ENCODE measurements at regions not wholly inside any gene's neighbourhood (a gene's known extent, or its start where the extent isn't known, plus 50 kb on each side); places are given as distances from the start of the nearest gene placed in this dataset.

GRCh38 chr7:52911326-52911725 lies 124.1 kb upstream of the POM121L12 start:
- Histone ChIP-seq H3K36me3 (ENCODE audit: control insufficient read depth in 2 of 2, insufficient read depth in 2 of 2, low read length in 1 of 2) (no peaks in the 10 kb centered on the region), H3K27ac (ENCODE audit: low read depth in 1 of 2, low read length in 1 of 2) (no peak overlapping the region), H3K9me3 (ENCODE audit: control insufficient read depth in 2 of 2, insufficient read depth in 1 of 2, low read length in 1 of 2) (peaks cover 2 to 12% of the 10 kb centered on the region in 2 donors), H3K4me1 (ENCODE audit: control insufficient read depth in 2 of 2, insufficient read depth in 2 of 2, low read length in 2 of 2) (no peaks in the 10 kb centered on the region), H3K27me3 (ENCODE audit: control insufficient read depth in 2 of 2, insufficient read depth in 1 of 2, low read length in 1 of 2) (no peaks in the 10 kb centered on the region), H3K4me3 (ENCODE audit: low read length in 2 of 2) (no peak overlapping the region)
- 91% methylated on average over 7 of the region's 7 CpGs for WGBS
- DNase-seq (ENCODE audit: low read depth in 6 of 9, low spot score in 9 of 9) = no peak

DNA sequence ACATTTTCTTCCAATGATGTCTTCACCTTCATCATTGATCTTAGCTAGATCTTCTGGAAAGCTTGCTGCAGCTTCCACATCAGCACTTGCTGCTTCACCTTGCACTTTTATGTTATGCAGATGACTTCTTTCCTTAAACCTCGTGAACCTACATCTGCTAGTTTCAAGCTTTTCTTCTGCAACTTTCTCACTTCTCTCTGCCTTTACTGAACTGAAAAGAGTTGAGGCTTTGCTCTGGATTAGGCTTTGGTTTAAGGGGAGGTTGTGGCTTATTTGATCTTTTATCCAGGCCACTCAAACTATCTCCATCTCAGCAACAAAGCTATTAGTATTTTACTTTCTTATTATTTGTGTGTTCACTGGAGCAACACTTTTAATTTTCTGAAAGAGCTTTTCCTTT lies 125.5 kb upstream of the POM121L12 start:
- no peak for DNase-seq (ENCODE audit: low read depth in 6 of 9, low spot score in 9 of 9)
- Histone ChIP-seq H3K4me3 (ENCODE audit: low read length in 2 of 2) (no peak overlapping the region), H3K27ac (ENCODE audit: low read depth in 1 of 2, low read length in 1 of 2) (no peak overlapping the region), H3K9me3 (ENCODE audit: control insufficient read depth in 2 of 2, insufficient read depth in 1 of 2, low read length in 1 of 2) (peaks cover 2 to 12% of the 10 kb centered on the region in 2 donors), H3K36me3 (ENCODE audit: control insufficient read depth in 2 of 2, insufficient read depth in 2 of 2, low read length in 1 of 2) (no peaks in the 10 kb centered on the region), H3K4me1 (ENCODE audit: control insufficient read depth in 2 of 2, insufficient read depth in 2 of 2, low read length in 2 of 2) (no peaks in the 10 kb centered on the region), H3K27me3 (ENCODE audit: control insufficient read depth in 2 of 2, insufficient read depth in 1 of 2, low read length in 1 of 2) (no peaks in the 10 kb centered on the region)
- WGBS = 94% methylated on average over 1 of the region's 1 CpG

DNA sequence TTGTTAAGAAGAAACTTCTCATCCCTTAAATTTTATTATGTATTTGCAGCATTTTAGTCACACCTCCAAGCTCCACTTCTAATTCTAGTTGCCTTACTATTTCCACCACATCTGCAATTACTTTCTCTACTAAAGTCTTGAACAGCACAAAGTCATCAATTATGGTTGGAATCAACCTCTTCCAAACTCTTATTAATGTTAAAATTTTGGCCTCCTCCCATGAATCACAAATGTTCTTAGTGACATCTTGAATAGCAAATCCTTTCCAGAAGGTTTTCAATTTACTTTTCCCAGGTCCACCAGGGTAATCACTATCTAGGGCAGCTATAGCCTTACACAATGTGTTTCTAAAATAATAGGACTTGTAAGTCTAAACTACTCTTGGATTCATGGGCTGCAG lies 126.3 kb upstream of the POM121L12 start:
- Histone ChIP-seq H3K4me3 (ENCODE audit: low read length in 2 of 2) (no peak overlapping the region), H3K27ac (ENCODE audit: low read depth in 1 of 2, low read length in 1 of 2) (no peak overlapping the region), H3K27me3 (ENCODE audit: control insufficient read depth in 2 of 2, insufficient read depth in 1 of 2, low read length in 1 of 2) (no peaks in the 10 kb centered on the region), H3K36me3 (ENCODE audit: control insufficient read depth in 2 of 2, insufficient read depth in 2 of 2, low read length in 1 of 2) (no peaks in the 10 kb centered on the region), H3K4me1 (ENCODE audit: control insufficient read depth in 2 of 2, insufficient read depth in 2 of 2, low read length in 2 of 2) (no peaks in the 10 kb centered on the region), H3K9me3 (ENCODE audit: control insufficient read depth in 2 of 2, insufficient read depth in 1 of 2, low read length in 1 of 2) (peaks cover 2 to 12% of the 10 kb centered on the region in 2 donors)
- DNase-seq (ENCODE audit: low read depth in 6 of 9, low spot score in 9 of 9) = no peak

- no peaks in the 10 kb centered on the region for H3K27me3 ChIP-seq (ENCODE audit: control insufficient read depth in 2 of 2, insufficient read depth in 1 of 2, low read length in 1 of 2)
- peaks cover 0 to 3% of the 10 kb centered on the region in 2 donors for H3K9me3 ChIP-seq (ENCODE audit: control insufficient read depth in 2 of 2, insufficient read depth in 1 of 2, low read length in 1 of 2)
- no peak for DNase-seq (ENCODE audit: low read depth in 6 of 9, low spot score in 9 of 9)
- no peak overlapping the region for H3K4me3 ChIP-seq (ENCODE audit: low read length in 2 of 2)
- no peak overlapping the region for H3K27ac ChIP-seq (ENCODE audit: low read depth in 1 of 2, low read length in 1 of 2)
- 91% methylated on average over 5 of the region's 5 CpGs for WGBS
- H3K36me3 ChIP-seq (ENCODE audit: control insufficient read depth in 2 of 2, insufficient read depth in 2 of 2, low read length in 1 of 2) = no peaks in the 10 kb centered on the region
- no peaks in the 10 kb centered on the region for H3K4me1 ChIP-seq (ENCODE audit: control insufficient read depth in 2 of 2, insufficient read depth in 2 of 2, low read length in 2 of 2)
Measured at GRCh38 chr7:52897713-52898112, 137.7 kb upstream of the POM121L12 start.

DNA sequence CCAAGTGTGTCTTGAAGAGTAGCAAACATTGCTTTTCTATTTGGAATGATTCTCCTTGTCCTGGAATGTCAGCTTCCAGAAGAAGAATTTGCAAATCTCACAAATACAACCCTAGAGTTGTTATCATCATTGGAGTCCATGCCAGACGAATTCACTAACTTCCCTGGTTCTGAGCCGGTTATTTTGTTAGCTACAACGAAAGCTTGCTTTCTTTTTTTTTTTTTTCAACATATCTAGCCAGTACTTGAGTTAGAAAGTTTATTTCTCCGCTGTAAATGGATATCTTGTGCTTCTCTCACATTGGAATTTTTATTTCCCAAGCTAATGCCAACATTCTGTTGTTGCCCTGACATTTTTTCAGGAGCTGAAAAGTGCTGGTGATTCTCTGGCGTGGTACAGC lies 138.1 kb upstream of the POM121L12 start:
- no peak overlapping the region for H3K27ac ChIP-seq (ENCODE audit: low read depth in 1 of 2, low read length in 1 of 2)
- peaks cover 0 to 3% of the 10 kb centered on the region in 2 donors for H3K9me3 ChIP-seq (ENCODE audit: control insufficient read depth in 2 of 2, insufficient read depth in 1 of 2, low read length in 1 of 2)
- H3K4me1 ChIP-seq (ENCODE audit: control insufficient read depth in 2 of 2, insufficient read depth in 2 of 2, low read length in 2 of 2) = no peaks in the 10 kb centered on the region
- no peak for DNase-seq (ENCODE audit: low read depth in 6 of 9, low spot score in 9 of 9)
- WGBS = 65% methylated on average over 5 of the region's 5 CpGs
- H3K4me3 ChIP-seq (ENCODE audit: low read length in 2 of 2) = no peak overlapping the region
- H3K36me3 ChIP-seq (ENCODE audit: control insufficient read depth in 2 of 2, insufficient read depth in 2 of 2, low read length in 1 of 2) = no peaks in the 10 kb centered on the region
- H3K27me3 ChIP-seq (ENCODE audit: control insufficient read depth in 2 of 2, insufficient read depth in 1 of 2, low read length in 1 of 2) = no peaks in the 10 kb centered on the region

- Histone ChIP-seq H3K27ac (ENCODE audit: low read depth in 1 of 2, low read length in 1 of 2) (no peak overlapping the region), H3K4me1 (ENCODE audit: control insufficient read depth in 2 of 2, insufficient read depth in 2 of 2, low read length in 2 of 2) (no peaks in the 10 kb centered on the region), H3K4me3 (ENCODE audit: low read length in 2 of 2) (no peak overlapping the region), H3K27me3 (ENCODE audit: control insufficient read depth in 2 of 2, insufficient read depth in 1 of 2, low read length in 1 of 2) (no peaks in the 10 kb centered on the region), H3K36me3 (ENCODE audit: control insufficient read depth in 2 of 2, insufficient read depth in 2 of 2, low read length in 1 of 2) (no peaks in the 10 kb centered on the region), H3K9me3 (ENCODE audit: control insufficient read depth in 2 of 2, insufficient read depth in 1 of 2, low read length in 1 of 2) (peaks cover 0 to 3% of the 10 kb centered on the region in 2 donors)
- WGBS = 81% methylated on average over 2 of the region's 2 CpGs
- no peak for DNase-seq (ENCODE audit: low read depth in 6 of 9, low spot score in 9 of 9)
Measured at GRCh38 chr7:52877240-52877639, 158.2 kb upstream of the POM121L12 start.

DNA sequence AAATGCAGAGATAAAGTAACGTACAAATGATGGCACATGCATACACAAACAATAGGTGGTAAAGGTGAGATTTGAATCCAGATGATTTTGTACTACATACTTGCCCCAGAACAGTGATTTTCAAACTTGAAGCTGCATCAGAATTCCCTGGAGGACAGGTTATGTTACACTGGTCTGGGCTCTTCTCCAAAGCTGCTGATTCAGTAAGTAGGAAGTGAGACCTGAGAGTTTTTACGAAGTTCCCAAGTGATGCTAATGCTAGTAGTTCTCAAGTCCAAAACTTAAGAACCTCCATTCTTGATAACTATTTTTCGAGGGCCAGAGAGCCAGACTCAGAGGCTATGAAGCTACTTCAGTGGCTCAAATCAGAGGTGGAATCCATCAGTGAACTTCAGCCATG lies 159.0 kb upstream of the POM121L12 start:
- no peak for DNase-seq (ENCODE audit: low read depth in 6 of 9, low spot score in 9 of 9)
- WGBS = 87% methylated on average over 3 of the region's 3 CpGs
- Histone ChIP-seq H3K9me3 (ENCODE audit: control insufficient read depth in 2 of 2, insufficient read depth in 1 of 2, low read length in 1 of 2) (peaks cover 0 to 3% of the 10 kb centered on the region in 2 donors), H3K4me3 (ENCODE audit: low read length in 2 of 2) (no peak overlapping the region), H3K4me1 (ENCODE audit: control insufficient read depth in 2 of 2, insufficient read depth in 2 of 2, low read length in 2 of 2) (no peaks in the 10 kb centered on the region), H3K27ac (ENCODE audit: low read depth in 1 of 2, low read length in 1 of 2) (no peak overlapping the region), H3K36me3 (ENCODE audit: control insufficient read depth in 2 of 2, insufficient read depth in 2 of 2, low read length in 1 of 2) (no peaks in the 10 kb centered on the region), H3K27me3 (ENCODE audit: control insufficient read depth in 2 of 2, insufficient read depth in 1 of 2, low read length in 1 of 2) (no peaks in the 10 kb centered on the region)

- no peak overlapping the region for H3K4me3 ChIP-seq (ENCODE audit: low read length in 2 of 2)
- no peaks in the 10 kb centered on the region for H3K27me3 ChIP-seq (ENCODE audit: control insufficient read depth in 2 of 2, insufficient read depth in 1 of 2, low read length in 1 of 2)
- H3K4me1 ChIP-seq (ENCODE audit: control insufficient read depth in 2 of 2, insufficient read depth in 2 of 2, low read length in 2 of 2) = no peaks in the 10 kb centered on the region
- H3K27ac ChIP-seq (ENCODE audit: low read depth in 1 of 2, low read length in 1 of 2) = no peak overlapping the region
- peaks cover 3 to 11% of the 10 kb centered on the region in 2 donors for H3K9me3 ChIP-seq (ENCODE audit: control insufficient read depth in 2 of 2, insufficient read depth in 1 of 2, low read length in 1 of 2)
- 52% methylated on average over 2 of the region's 2 CpGs for WGBS
- no peak for DNase-seq (ENCODE audit: low read depth in 6 of 9, low spot score in 9 of 9)
- H3K36me3 ChIP-seq (ENCODE audit: control insufficient read depth in 2 of 2, insufficient read depth in 2 of 2, low read length in 1 of 2) = no peaks in the 10 kb centered on the region
Measured at GRCh38 chr7:52863652-52864051, 171.8 kb upstream of the POM121L12 start.

DNA sequence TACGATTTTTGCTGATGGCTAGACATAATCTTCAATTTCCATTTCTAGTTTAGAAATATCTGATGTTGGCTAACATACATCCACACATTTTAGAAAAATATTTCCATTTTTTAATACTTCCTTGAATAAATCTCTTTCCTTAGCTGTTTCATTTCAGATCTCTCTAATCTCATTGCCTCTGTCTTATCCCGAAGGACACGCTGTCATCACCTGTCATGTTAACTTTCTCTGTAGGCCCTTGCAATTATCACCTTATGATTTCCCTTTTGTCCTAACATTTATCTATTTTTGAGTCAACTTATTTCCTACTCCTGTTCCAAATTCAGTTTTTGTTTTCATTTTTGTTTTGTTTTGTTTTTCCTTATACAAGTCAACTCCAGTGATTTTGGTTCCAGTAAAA lies 173.1 kb upstream of the POM121L12 start:
- no peaks in the 10 kb centered on the region for H3K4me1 ChIP-seq (ENCODE audit: control insufficient read depth in 2 of 2, insufficient read depth in 2 of 2, low read length in 2 of 2)
- H3K9me3 ChIP-seq (ENCODE audit: control insufficient read depth in 2 of 2, insufficient read depth in 1 of 2, low read length in 1 of 2) = peaks cover 3 to 11% of the 10 kb centered on the region in 2 donors
- no peak overlapping the region for H3K4me3 ChIP-seq (ENCODE audit: low read length in 2 of 2)
- no peaks in the 10 kb centered on the region for H3K36me3 ChIP-seq (ENCODE audit: control insufficient read depth in 2 of 2, insufficient read depth in 2 of 2, low read length in 1 of 2)
- no peak for DNase-seq (ENCODE audit: low read depth in 6 of 9, low spot score in 9 of 9)
- H3K27ac ChIP-seq (ENCODE audit: low read depth in 1 of 2, low read length in 1 of 2) = no peak overlapping the region
- 93% methylated on average over 3 of the region's 3 CpGs for WGBS
- no peaks in the 10 kb centered on the region for H3K27me3 ChIP-seq (ENCODE audit: control insufficient read depth in 2 of 2, insufficient read depth in 1 of 2, low read length in 1 of 2)

- Histone ChIP-seq H3K27ac (ENCODE audit: low read depth in 1 of 2, low read length in 1 of 2) (no peak overlapping the region), H3K36me3 (ENCODE audit: control insufficient read depth in 2 of 2, insufficient read depth in 2 of 2, low read length in 1 of 2) (no peaks in the 10 kb centered on the region), H3K4me3 (ENCODE audit: low read length in 2 of 2) (no peak overlapping the region), H3K9me3 (ENCODE audit: control insufficient read depth in 2 of 2, insufficient read depth in 1 of 2, low read length in 1 of 2) (no peaks in the 10 kb centered on the region), H3K27me3 (ENCODE audit: control insufficient read depth in 2 of 2, insufficient read depth in 1 of 2, low read length in 1 of 2) (no peaks in the 10 kb centered on the region), H3K4me1 (ENCODE audit: control insufficient read depth in 2 of 2, insufficient read depth in 2 of 2, low read length in 2 of 2) (no peaks in the 10 kb centered on the region)
- no peak for DNase-seq (ENCODE audit: low read depth in 6 of 9, low spot score in 9 of 9)
- WGBS = 0% methylated on average over 1 of the region's 1 CpG
Measured at GRCh38 chr7:52857367-52857766, 178.1 kb upstream of the POM121L12 start.

Measured in thymus (tissue), 11 donors.